ENCODE measurements at regions not wholly inside any gene's neighbourhood (a gene's known extent, or its start where the extent isn't known, plus 50 kb on each side); places are given as distances from the start of the nearest gene placed in this dataset.

DNA sequence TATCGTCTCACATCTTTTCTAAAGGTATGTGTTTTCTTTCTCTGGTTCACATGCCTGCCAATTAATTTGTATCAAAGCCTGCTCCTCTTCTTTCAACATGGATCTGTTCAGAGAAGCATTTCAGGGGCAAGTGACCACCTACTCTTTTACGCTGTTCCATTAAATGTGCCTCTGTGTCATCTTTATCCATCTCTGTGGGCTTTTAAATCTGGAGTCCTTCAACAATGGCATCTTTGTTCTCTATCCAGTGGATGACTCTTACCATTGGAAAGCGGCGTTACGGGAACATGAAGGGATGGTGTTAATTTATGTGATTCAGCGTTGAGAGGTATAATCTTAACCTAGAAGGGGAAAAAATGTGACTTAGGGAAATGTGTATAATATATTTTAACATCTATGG, 92.7 kb upstream of the CFAP20DC start:
- TF ChIP-seq, protein P1, sequence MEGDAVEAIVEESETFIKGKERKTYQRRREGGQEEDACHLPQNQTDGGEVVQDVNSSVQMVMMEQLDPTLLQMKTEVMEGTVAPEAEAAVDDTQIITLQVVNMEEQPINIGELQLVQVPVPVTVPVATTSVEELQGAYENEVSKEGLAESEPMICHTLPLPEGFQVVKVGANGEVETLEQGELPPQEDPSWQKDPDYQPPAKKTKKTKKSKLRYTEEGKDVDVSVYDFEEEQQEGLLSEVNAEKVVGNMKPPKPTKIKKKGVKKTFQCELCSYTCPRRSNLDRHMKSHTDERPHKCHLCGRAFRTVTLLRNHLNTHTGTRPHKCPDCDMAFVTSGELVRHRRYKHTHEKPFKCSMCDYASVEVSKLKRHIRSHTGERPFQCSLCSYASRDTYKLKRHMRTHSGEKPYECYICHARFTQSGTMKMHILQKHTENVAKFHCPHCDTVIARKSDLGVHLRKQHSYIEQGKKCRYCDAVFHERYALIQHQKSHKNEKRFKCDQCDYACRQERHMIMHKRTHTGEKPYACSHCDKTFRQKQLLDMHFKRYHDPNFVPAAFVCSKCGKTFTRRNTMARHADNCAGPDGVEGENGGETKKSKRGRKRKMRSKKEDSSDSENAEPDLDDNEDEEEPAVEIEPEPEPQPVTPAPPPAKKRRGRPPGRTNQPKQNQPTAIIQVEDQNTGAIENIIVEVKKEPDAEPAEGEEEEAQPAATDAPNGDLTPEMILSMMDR (IDR thresholded peaks at IDR 0.05 in 4 of 5, conservative IDR thresholded peaks at IDR 0.05 in 1 of 5): no peak
- TF ChIP-seq POLR2A (IDR thresholded peaks at IDR 0.05): no peak

All from gastrocnemius medialis (tissue), 4 donors.